HG03432 (cell line): ENCODE measurements at regions not wholly inside any gene's neighbourhood (a gene's known extent, or its start where the extent isn't known, plus 50 kb on each side); places are given as distances from the start of the nearest gene placed in this dataset.

ENCODE experiments used
- ATAC-seq: cut with Tn5 transposase; IDR thresholded peaks from one replicate; pipeline ENCODE4 v1.9.1; 2021; ENCODE audit warnings: mild to moderate bottlenecking, moderate library complexity; ENCODE audit not compliant: unreplicated experiment

- ATAC-seq, result no peak
Measured at GRCh38 chr4:43903456-43903855, 545.2 kb downstream of the KCTD8 start.

- ATAC-seq, result no peak
Measured at GRCh38 chr4:43918377-43918776, 530.2 kb downstream of the KCTD8 start.

GRCh38 chr4:43932448-43932847, 516.2 kb downstream of the KCTD8 start:
- ATAC-seq, result no peak

- ATAC-seq, result no peak
Measured at GRCh38 chr4:43943998-43944397, 504.6 kb downstream of the KCTD8 start.

GRCh38 chr4:43959976-43960375, 488.6 kb downstream of the KCTD8 start:
- ATAC-seq, result no peak

GRCh38 chr4:43968011-43968410, 480.6 kb downstream of the KCTD8 start:
- ATAC-seq, result no peak

GRCh38 chr4:43983610-43984009, 465.0 kb downstream of the KCTD8 start:
- ATAC-seq, result no peak

GRCh38 chr4:43987331-43987944, 461.2 kb downstream of the KCTD8 start:
- ATAC-seq, result no peak

- no peak for ATAC-seq
Measured at GRCh38 chr4:43990551-43990950, 458.1 kb downstream of the KCTD8 start.

GRCh38 chr4:43990963-43991362, 457.6 kb downstream of the KCTD8 start:
- ATAC-seq, result no peak

- no peak for ATAC-seq
Measured at GRCh38 chr4:43992552-43992951, 456.1 kb downstream of the KCTD8 start.

- no peak for ATAC-seq
Measured at GRCh38 chr4:43993196-43993902, 455.3 kb downstream of the KCTD8 start.

GRCh38 chr4:43999669-44000068, 448.9 kb downstream of the KCTD8 start:
- ATAC-seq, result no peak

- ATAC-seq, result no peak
Measured at GRCh38 chr4:44002368-44002767, 446.2 kb downstream of the KCTD8 start.

GRCh38 chr4:44016570-44017421, 431.8 kb downstream of the KCTD8 start:
- ATAC-seq, result no peak

GRCh38 chr4:44017422-44017739, 431.2 kb downstream of the KCTD8 start:
- no peak for ATAC-seq

GRCh38 chr4:44019721-44020120, 428.9 kb downstream of the KCTD8 start:
- ATAC-seq, result no peak

- ATAC-seq, result no peak
Measured at GRCh38 chr4:44025376-44026020, 423.1 kb downstream of the KCTD8 start.

- ATAC-seq, result no peak
Measured at GRCh38 chr4:44038811-44039210, 409.8 kb downstream of the KCTD8 start.

- no peak for ATAC-seq
Measured at GRCh38 chr4:44046491-44046890, 402.1 kb downstream of the KCTD8 start.

- no peak for ATAC-seq
Measured at GRCh38 chr4:44056721-44057151, 391.9 kb downstream of the KCTD8 start.
